HL-60 (cell line): ENCODE measurements at regions not wholly inside any gene's neighbourhood (a gene's known extent, or its start where the extent isn't known, plus 50 kb on each side); places are given as distances from the start of the nearest gene placed in this dataset.

Experiments used
- GABPA ChIP-seq: IDR thresholded peaks from 2 replicates; pipeline ENCODE4 v1.6.1; 2012; ENCODE audit warnings: low read depth
- POLR2AphosphoS5 ChIP-seq: IDR thresholded peaks from 2 replicates; pipeline ENCODE4 v1.6.1; 2012; ENCODE audit warnings: low read depth
- SPI1 ChIP-seq: IDR thresholded peaks from 2 replicates; pipeline ENCODE4 v1.6.1; 2012; ENCODE audit warnings: low read depth, mild to moderate bottlenecking, borderline replicate concordance
- TF ChIP-seq, protein P1 (sequence below): IDR thresholded peaks from one replicate; pipeline ENCODE4 v1.5.1; 2011; ENCODE audit warnings: low read length, control low read depth, inconsistent platforms; ENCODE audit not compliant: insufficient read depth

DNA sequence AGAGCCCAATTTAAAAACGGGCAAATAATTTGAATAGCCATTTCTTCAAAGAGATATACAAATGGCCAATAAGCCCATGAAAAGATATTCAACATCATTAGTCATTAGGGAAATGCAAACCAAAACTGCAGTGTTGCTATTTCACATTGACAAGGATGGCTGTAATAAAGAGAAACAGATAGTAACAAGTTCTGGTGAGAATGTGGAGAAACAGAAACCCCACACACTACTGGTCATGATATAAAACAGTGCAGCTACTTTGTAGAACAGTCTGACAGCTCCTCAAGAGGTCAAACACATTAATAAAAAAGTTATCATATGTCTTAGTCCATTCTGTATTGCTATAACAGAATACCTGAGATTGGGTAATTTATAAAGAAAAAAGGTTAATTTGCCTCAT, 237.0 kb upstream of the GRAMD2B start:
- TF ChIP-seq GABPA (no peak), POLR2AphosphoS5 (no peak), SPI1 (no peak)
- TF ChIP-seq, protein P1, sequence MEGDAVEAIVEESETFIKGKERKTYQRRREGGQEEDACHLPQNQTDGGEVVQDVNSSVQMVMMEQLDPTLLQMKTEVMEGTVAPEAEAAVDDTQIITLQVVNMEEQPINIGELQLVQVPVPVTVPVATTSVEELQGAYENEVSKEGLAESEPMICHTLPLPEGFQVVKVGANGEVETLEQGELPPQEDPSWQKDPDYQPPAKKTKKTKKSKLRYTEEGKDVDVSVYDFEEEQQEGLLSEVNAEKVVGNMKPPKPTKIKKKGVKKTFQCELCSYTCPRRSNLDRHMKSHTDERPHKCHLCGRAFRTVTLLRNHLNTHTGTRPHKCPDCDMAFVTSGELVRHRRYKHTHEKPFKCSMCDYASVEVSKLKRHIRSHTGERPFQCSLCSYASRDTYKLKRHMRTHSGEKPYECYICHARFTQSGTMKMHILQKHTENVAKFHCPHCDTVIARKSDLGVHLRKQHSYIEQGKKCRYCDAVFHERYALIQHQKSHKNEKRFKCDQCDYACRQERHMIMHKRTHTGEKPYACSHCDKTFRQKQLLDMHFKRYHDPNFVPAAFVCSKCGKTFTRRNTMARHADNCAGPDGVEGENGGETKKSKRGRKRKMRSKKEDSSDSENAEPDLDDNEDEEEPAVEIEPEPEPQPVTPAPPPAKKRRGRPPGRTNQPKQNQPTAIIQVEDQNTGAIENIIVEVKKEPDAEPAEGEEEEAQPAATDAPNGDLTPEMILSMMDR: no peak
